ENCODE measurements at regions not wholly inside any gene's neighbourhood (a gene's known extent, or its start where the extent isn't known, plus 50 kb on each side); places are given as distances from the start of the nearest gene placed in this dataset.
"Not testable (repeated sequence)": the region's sequence is repeated elsewhere in the genome, so short reads cannot be mapped to it uniquely, and the experiment has no call there.

GRCh38 chr17:21470422-21470821, 94.3 kb downstream of the KCNJ12 start:
- not testable (repeated sequence) for H3K4me1 ChIP-seq (ENCODE audit: control insufficient read depth, insufficient read depth, low read length); H3K9me3 ChIP-seq (replicated peaks; ENCODE audit: control insufficient read depth, low read depth, low read length); H3K27ac ChIP-seq (ENCODE audit: low read length); DNase-seq; H3K4me3 ChIP-seq (ENCODE audit: low read length); H3K36me3 ChIP-seq (ENCODE audit: control insufficient read depth, insufficient read depth, low read length); H3K27me3 ChIP-seq (ENCODE audit: control insufficient read depth, insufficient read depth, low read length)
- WGBS (ENCODE audit: insufficient coverage), result no CpG with 5 or more reads among the region's 3 CpGs

GRCh38 chr17:21470861-21471260, 94.7 kb downstream of the KCNJ12 start:
- H3K27ac ChIP-seq (ENCODE audit: low read length), result no peak overlapping the region
- WGBS (ENCODE audit: insufficient coverage), result no CpG with 5 or more reads among the region's 1 CpG
- no peaks in the 10 kb centered on the region for H3K4me1 ChIP-seq (ENCODE audit: control insufficient read depth, insufficient read depth, low read length)
- H3K4me3 ChIP-seq (ENCODE audit: low read length), result no peak overlapping the region
- no peaks in the 10 kb centered on the region for H3K9me3 ChIP-seq (replicated peaks; ENCODE audit: control insufficient read depth, low read depth, low read length)
- no peaks in the 10 kb centered on the region for H3K36me3 ChIP-seq (ENCODE audit: control insufficient read depth, insufficient read depth, low read length)
- H3K27me3 ChIP-seq (ENCODE audit: control insufficient read depth, insufficient read depth, low read length), result peaks cover 7% of the 10 kb centered on the region
- DNase-seq, result no peak

- H3K27me3 ChIP-seq (ENCODE audit: control insufficient read depth, insufficient read depth, low read length), result peaks cover 11% of the 10 kb centered on the region
- no peaks in the 10 kb centered on the region for H3K36me3 ChIP-seq (ENCODE audit: control insufficient read depth, insufficient read depth, low read length)
- peaks cover 10% of the 10 kb centered on the region for H3K9me3 ChIP-seq (replicated peaks; ENCODE audit: control insufficient read depth, low read depth, low read length)
- no peak for DNase-seq
- 39% methylated on average over 4 of the region's 5 CpGs for WGBS (ENCODE audit: insufficient coverage)
- no peak overlapping the region for H3K27ac ChIP-seq (ENCODE audit: low read length)
- no peaks in the 10 kb centered on the region for H3K4me1 ChIP-seq (ENCODE audit: control insufficient read depth, insufficient read depth, low read length)
- no peak overlapping the region for H3K4me3 ChIP-seq (ENCODE audit: low read length)
Measured at GRCh38 chr17:21474815-21475214, 98.7 kb downstream of the KCNJ12 start.

GRCh38 chr17:21475571-21475970, 99.4 kb downstream of the KCNJ12 start:
- Histone ChIP-seq H3K27ac (ENCODE audit: low read length) (no peak overlapping the region), H3K27me3 (ENCODE audit: control insufficient read depth, insufficient read depth, low read length) (peaks cover 13% of the 10 kb centered on the region), H3K9me3 (replicated peaks; ENCODE audit: control insufficient read depth, low read depth, low read length) (peaks cover 10% of the 10 kb centered on the region), H3K36me3 (ENCODE audit: control insufficient read depth, insufficient read depth, low read length) (no peaks in the 10 kb centered on the region), H3K4me3 (ENCODE audit: low read length) (no peak overlapping the region), H3K4me1 (ENCODE audit: control insufficient read depth, insufficient read depth, low read length) (no peaks in the 10 kb centered on the region)
- DNase-seq, result no peak
- 63% methylated on average over 8 of the region's 8 CpGs for WGBS (ENCODE audit: insufficient coverage)

GRCh38 chr17:21476867-21477266, 100.7 kb downstream of the KCNJ12 start:
- Histone ChIP-seq H3K27ac (ENCODE audit: low read length) (no peak overlapping the region), H3K27me3 (ENCODE audit: control insufficient read depth, insufficient read depth, low read length) (peaks cover 13% of the 10 kb centered on the region), H3K9me3 (replicated peaks; ENCODE audit: control insufficient read depth, low read depth, low read length) (peaks cover 10% of the 10 kb centered on the region), H3K4me3 (ENCODE audit: low read length) (no peak overlapping the region), H3K4me1 (ENCODE audit: control insufficient read depth, insufficient read depth, low read length) (no peaks in the 10 kb centered on the region), H3K36me3 (ENCODE audit: control insufficient read depth, insufficient read depth, low read length) (no peaks in the 10 kb centered on the region)
- DNase-seq, result no peak
- 80% methylated on average over 7 of the region's 11 CpGs for WGBS (ENCODE audit: insufficient coverage)

- 32% methylated on average over 5 of the region's 9 CpGs for WGBS (ENCODE audit: insufficient coverage)
- Histone ChIP-seq H3K27ac (ENCODE audit: low read length) (no peak overlapping the region), H3K4me3 (ENCODE audit: low read length) (no peak overlapping the region), H3K27me3 (ENCODE audit: control insufficient read depth, insufficient read depth, low read length) (peaks cover 8% of the 10 kb centered on the region), H3K9me3 (replicated peaks; ENCODE audit: control insufficient read depth, low read depth, low read length) (peaks cover 10% of the 10 kb centered on the region), H3K36me3 (ENCODE audit: control insufficient read depth, insufficient read depth, low read length) (no peaks in the 10 kb centered on the region), H3K4me1 (ENCODE audit: control insufficient read depth, insufficient read depth, low read length) (no peaks in the 10 kb centered on the region)
- DNase-seq, result no peak
Measured at GRCh38 chr17:21482189-21482865, 106.2 kb downstream of the KCNJ12 start.

- DNase-seq; H3K36me3 ChIP-seq (ENCODE audit: control insufficient read depth, insufficient read depth, low read length); H3K27ac ChIP-seq (ENCODE audit: low read length); H3K27me3 ChIP-seq (ENCODE audit: control insufficient read depth, insufficient read depth, low read length); H3K9me3 ChIP-seq (replicated peaks; ENCODE audit: control insufficient read depth, low read depth, low read length); H3K4me1 ChIP-seq (ENCODE audit: control insufficient read depth, insufficient read depth, low read length); H3K4me3 ChIP-seq (ENCODE audit: low read length): not testable (repeated sequence)
- 100% methylated on average over 2 of the region's 2 CpGs for WGBS (ENCODE audit: insufficient coverage)
Measured at GRCh38 chr17:21488043-21488442, 111.9 kb downstream of the KCNJ12 start.

- 80% methylated on average over 1 of the region's 10 CpGs for WGBS (ENCODE audit: insufficient coverage)
- no peaks in the 10 kb centered on the region for H3K9me3 ChIP-seq (replicated peaks; ENCODE audit: control insufficient read depth, low read depth, low read length)
- no peaks in the 10 kb centered on the region for H3K4me1 ChIP-seq (ENCODE audit: control insufficient read depth, insufficient read depth, low read length)
- no peak overlapping the region for H3K4me3 ChIP-seq (ENCODE audit: low read length)
- DNase-seq, result no peak
- no peak overlapping the region for H3K27ac ChIP-seq (ENCODE audit: low read length)
- peaks cover 7% of the 10 kb centered on the region for H3K27me3 ChIP-seq (ENCODE audit: control insufficient read depth, insufficient read depth, low read length)
- H3K36me3 ChIP-seq (ENCODE audit: control insufficient read depth, insufficient read depth, low read length), result no peaks in the 10 kb centered on the region
Measured at GRCh38 chr17:21493993-21494392, 117.8 kb downstream of the KCNJ12 start.

- DNase-seq, result no peak
- no peaks in the 10 kb centered on the region for H3K4me1 ChIP-seq (ENCODE audit: control insufficient read depth, insufficient read depth, low read length)
- H3K4me3 ChIP-seq (ENCODE audit: low read length), result no peak overlapping the region
- no peaks in the 10 kb centered on the region for H3K36me3 ChIP-seq (ENCODE audit: control insufficient read depth, insufficient read depth, low read length)
- no peak overlapping the region for H3K27ac ChIP-seq (ENCODE audit: low read length)
- H3K9me3 ChIP-seq (replicated peaks; ENCODE audit: control insufficient read depth, low read depth, low read length), result no peaks in the 10 kb centered on the region
- 84% methylated on average over 6 of the region's 8 CpGs for WGBS (ENCODE audit: insufficient coverage)
- H3K27me3 ChIP-seq (ENCODE audit: control insufficient read depth, insufficient read depth, low read length), result peaks cover 12% of the 10 kb centered on the region
Measured at GRCh38 chr17:21495281-21495680, 119.1 kb downstream of the KCNJ12 start.

- H3K4me1 ChIP-seq (ENCODE audit: control insufficient read depth, insufficient read depth, low read length), result no peaks in the 10 kb centered on the region
- DNase-seq, result no peak
- H3K27ac ChIP-seq (ENCODE audit: low read length), result no peak overlapping the region
- H3K4me3 ChIP-seq (ENCODE audit: low read length), result no peak overlapping the region
- no peaks in the 10 kb centered on the region for H3K36me3 ChIP-seq (ENCODE audit: control insufficient read depth, insufficient read depth, low read length)
- H3K9me3 ChIP-seq (replicated peaks; ENCODE audit: control insufficient read depth, low read depth, low read length), result no peaks in the 10 kb centered on the region
- H3K27me3 ChIP-seq (ENCODE audit: control insufficient read depth, insufficient read depth, low read length), result peaks cover 9% of the 10 kb centered on the region
- 46% methylated on average over 2 of the region's 5 CpGs for WGBS (ENCODE audit: insufficient coverage)
Measured at GRCh38 chr17:21500064-21500463, 123.9 kb downstream of the KCNJ12 start.
